SK-N-SH (cell line): ENCODE measurements at regions not wholly inside any gene's neighbourhood (a gene's known extent, or its start where the extent isn't known, plus 50 kb on each side); places are given as distances from the start of the nearest gene placed in this dataset.

Experiments used
- CTCF ChIA-PET: fragments of 300-600, 350-600 bp; formaldehyde crosslinking; extraction: SDS; loops from one replicate; lab custom pipeline; 2021; lab: Yijun Ruan, JAX
- POLR2A ChIA-PET: fragments of 350-600 bp; sonication (Branson Sonifier 250); formaldehyde crosslinking; extraction: SDS; loops from one replicate; lab custom pipeline; 2020; ENCODE audit warnings: antibody characterized with exemption, inconsistent platforms; lab: Yijun Ruan, JAX
- DNase-seq: peaks from one replicate; pipeline ENCODE4 v3.0.0; 2012
- H2AFZ ChIP-seq: fragments of 200-600 bp; sonication (generic); 2 replicates; pipeline ENCODE4 v1.8.1; 2016; ENCODE audit warnings: antibody characterized with exemption, mild to moderate bottlenecking, low read depth
- H3F3A ChIP-seq: fragments of 200-600 bp; sonication (generic); replicated peaks from 2 replicates; pipeline ENCODE3; 2016; ENCODE audit warnings: antibody characterized with exemption, mild to moderate bottlenecking; ENCODE audit not compliant: insufficient read depth
- H3K27ac ChIP-seq, 2 experiments: fragments of 200-500 bp in 1 of 2; fragments of 200-600 bp in 1 of 2; sonication (Bioruptor generic) in 1 of 2; sonication (generic), shearing (Covaris generic) in 1 of 2; 2 replicates each; pipeline versions ENCODE4 v1.5.1 to v1.6.1; 2014 to 2016; ENCODE audit warnings: low read depth in 2 of 2, inconsistent platforms in 1 of 2, low read length in 1 of 2, mild to moderate bottlenecking in 1 of 2, mixed read lengths in 1 of 2
- H3K27me3 ChIP-seq: fragments of 200-600 bp; sonication (generic), shearing (Covaris generic); 2 replicates; pipeline ENCODE4 v1.6.1; 2016; ENCODE audit warnings: mixed run types; ENCODE audit not compliant: insufficient read depth
- H3K36me3 ChIP-seq, 2 experiments: fragments of 200-500 bp in 1 of 2; fragments of 200-600 bp in 1 of 2; sonication (Bioruptor generic) in 1 of 2; sonication (generic) in 1 of 2; replicated peaks in 1 of 2; 2 replicates each; pipeline versions ENCODE3 to v1.5.1; 2014 to 2016; ENCODE audit warnings: low read length in 1 of 2, mild to moderate bottlenecking in 1 of 2; ENCODE audit not compliant: insufficient read depth in 2 of 2, control insufficient read depth in 1 of 2
- H3K4me1 ChIP-seq, 2 experiments: fragments of 200-500 bp in 1 of 2; fragments of 200-600 bp in 1 of 2; sonication (Bioruptor generic) in 1 of 2; sonication (generic), shearing (Covaris generic) in 1 of 2; 2 replicates each; pipeline versions ENCODE4 v1.5.1 to v1.6.1; 2014 to 2016; ENCODE audit warnings: low read depth in 1 of 2, low read length in 1 of 2, mixed run types in 1 of 2; ENCODE audit not compliant: insufficient read depth in 2 of 2, control insufficient read depth in 1 of 2
- H3K4me2 ChIP-seq: fragments of 200-600 bp; sonication (generic), shearing (Covaris generic); 2 replicates; pipeline ENCODE4 v1.6.1; 2017; ENCODE audit warnings: mixed run types
- H3K4me3 ChIP-seq, 2 experiments: fragments of 200-500 bp in 1 of 2; fragments of 200-600 bp in 1 of 2; sonication (Bioruptor generic) in 1 of 2; sonication (generic), shearing (Covaris generic) in 1 of 2; 2 replicates each; pipeline versions ENCODE4 v1.5.1 to v1.8.1; 2014 to 2016; ENCODE audit warnings: low read depth in 2 of 2, inconsistent platforms in 1 of 2, low read length in 1 of 2, mild to moderate bottlenecking in 1 of 2, mixed read lengths in 1 of 2, moderate library complexity in 1 of 2
- H3K79me2 ChIP-seq: fragments of 200-600 bp; sonication (generic); 2 replicates; pipeline ENCODE4 v1.8.1; 2017; ENCODE audit warnings: mild to moderate bottlenecking; ENCODE audit not compliant: insufficient read depth
- H3K9ac ChIP-seq: fragments of 200-600 bp; sonication (generic); 2 replicates; pipeline ENCODE4 v1.6.1; 2017; ENCODE audit warnings: mixed run types
- H3K9me2 ChIP-seq: fragments of 200-600 bp; sonication (generic); 2 replicates; pipeline ENCODE4 v1.6.1; 2017; ENCODE audit warnings: mixed run types
- H3K9me3 ChIP-seq: fragments of 200-600 bp; sonication (generic); 2 replicates; pipeline ENCODE4 v1.6.1; 2017; ENCODE audit warnings: mixed run types, mild to moderate bottlenecking, moderate library complexity
- H4K20me1 ChIP-seq: fragments of 200-600 bp; sonication (generic); 2 replicates; pipeline ENCODE4 v1.6.1; 2017; ENCODE audit warnings: mild to moderate bottlenecking, mixed run types; ENCODE audit not compliant: insufficient read depth
- CHD2 ChIP-seq: fragments of 150-350 bp; IDR thresholded peaks from 2 replicates; pipeline ENCODE4 v1.6.1; 2018; ENCODE audit warnings: low read length; ENCODE audit not compliant: partially characterized antibody
- CTCF ChIP-seq: fragments of 200-600 bp; sonication (generic); IDR thresholded peaks from 2 replicates; pipeline ENCODE4 v1.6.1; 2017; ENCODE audit warnings: antibody characterized with exemption, mild to moderate bottlenecking, moderate library complexity
- ELF1 ChIP-seq: IDR thresholded peaks from 2 replicates; pipeline ENCODE4 v1.4.0; 2012
- EP300 ChIP-seq, 2 experiments: IDR thresholded peaks; 2 replicates each; pipeline versions ENCODE4 v1.4.0 to v1.6.1; 2012; ENCODE audit warnings: borderline replicate concordance in 1 of 2, low read depth in 1 of 2, low read length in 1 of 2
- GATA2 ChIP-seq: sonication (generic); formaldehyde crosslinking; IDR thresholded peaks from 2 replicates; pipeline ENCODE4 v1.5.0; 2020; ENCODE audit warnings: mild to moderate bottlenecking, missing genetic modification reagents
- JUND ChIP-seq: IDR thresholded peaks from 2 replicates; pipeline ENCODE4 v1.4.0; 2012
- MAX ChIP-seq: IDR thresholded peaks from 2 replicates; pipeline ENCODE4 v1.4.0; 2012; ENCODE audit warnings: low read depth
- MXI1 ChIP-seq: IDR thresholded peaks from 2 replicates; pipeline ENCODE4 v1.6.1; 2012; ENCODE audit warnings: mild to moderate bottlenecking, low read depth, low read length, improper control_type of control experiment
- NFIC ChIP-seq: IDR thresholded peaks from 2 replicates; pipeline ENCODE4 v1.4.0; 2012; ENCODE audit warnings: borderline replicate concordance
- PBX3 ChIP-seq: IDR thresholded peaks from 2 replicates; pipeline ENCODE4; 2012
- RAD21 ChIP-seq: IDR thresholded peaks from 2 replicates; pipeline ENCODE4 v1.6.1; 2012; ENCODE audit warnings: mild to moderate bottlenecking, low read length
- REST ChIP-seq: IDR thresholded peaks from 2 replicates; pipeline ENCODE4 v1.6.1; 2012; ENCODE audit warnings: mild to moderate bottlenecking, low read depth, low read length, moderate library complexity
- RXRA ChIP-seq: IDR thresholded peaks from 2 replicates; pipeline ENCODE4 v1.4.0; 2012; ENCODE audit warnings: low read depth, mild to moderate bottlenecking, borderline replicate concordance
- SIN3A ChIP-seq: IDR thresholded peaks from 2 replicates; pipeline ENCODE4 v1.6.1; 2012; ENCODE audit warnings: low read depth, mild to moderate bottlenecking, low read length, moderate library complexity, borderline replicate concordance
- TAF1 ChIP-seq: IDR thresholded peaks from 2 replicates; pipeline ENCODE4 v1.6.1; 2012; ENCODE audit warnings: low read depth, mild to moderate bottlenecking, low read length, moderate library complexity, borderline replicate concordance
- TCF12 ChIP-seq: IDR thresholded peaks from 2 replicates; pipeline ENCODE4 v1.4.0; 2012
- YY1 ChIP-seq: IDR thresholded peaks from 2 replicates; pipeline ENCODE4 v1.4.0; 2012; ENCODE audit warnings: low read depth, mild to moderate bottlenecking
- WGBS: methylation state at CpG from one replicate; pipeline ENCODE4 v1.1.6; 2017; ENCODE audit warnings: low lambda C conversion rate; 5-methylcytosine and 5-hydroxymethylcytosine counted together
- TF ChIP-seq, protein P1 (sequence below): IDR thresholded peaks from 2 replicates; pipeline ENCODE4 v1.4.0; 2012; ENCODE audit warnings: low read depth, borderline replicate concordance
- TF ChIP-seq, protein P2 (sequence below): fragments of 150-350 bp; IDR thresholded peaks from 2 replicates; pipeline ENCODE4 v1.6.1; 2016; ENCODE audit warnings: mild to moderate bottlenecking, low read depth, low read length

- H3K36me3 ChIP-seq: no peaks in the 10 kb centered on the region
- no peak overlapping the region for H3K4me3 ChIP-seq
- H2AFZ ChIP-seq: no peak overlapping the region
- H3K27me3 ChIP-seq: no peaks in the 10 kb centered on the region
- no peak overlapping the region for H3K9ac ChIP-seq
- no peak overlapping the region for H3K4me2 ChIP-seq
- H3F3A ChIP-seq: no peaks in the 10 kb centered on the region
- H4K20me1 ChIP-seq: no peaks in the 10 kb centered on the region
- no peaks in the 10 kb centered on the region for H3K79me2 ChIP-seq
- H3K4me1 ChIP-seq: peaks cover 0 to 26% of the 10 kb centered on the region in 2 experiments; a peak in 2 of 4 replicates
- DNase-seq: no peak
- no peak overlapping the region for H3K27ac ChIP-seq
- no peaks in the 10 kb centered on the region for H3K9me3 ChIP-seq
- ChIA-PET CTCF (no interaction called here), POLR2A (no interaction called here)
- no peak for TF ChIP-seq JUND
- no peak for TF ChIP-seq REST
- TF ChIP-seq GATA2 (CRISPR knock-in tag): no peak
- no peak for TF ChIP-seq MXI1
- TF ChIP-seq, protein P1, sequence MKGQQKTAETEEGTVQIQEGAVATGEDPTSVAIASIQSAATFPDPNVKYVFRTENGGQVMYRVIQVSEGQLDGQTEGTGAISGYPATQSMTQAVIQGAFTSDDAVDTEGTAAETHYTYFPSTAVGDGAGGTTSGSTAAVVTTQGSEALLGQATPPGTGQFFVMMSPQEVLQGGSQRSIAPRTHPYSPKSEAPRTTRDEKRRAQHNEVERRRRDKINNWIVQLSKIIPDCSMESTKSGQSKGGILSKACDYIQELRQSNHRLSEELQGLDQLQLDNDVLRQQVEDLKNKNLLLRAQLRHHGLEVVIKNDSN: no peak
- TF ChIP-seq SIN3A: no peak
- TF ChIP-seq RAD21: no peak
- TF ChIP-seq RXRA: no peak
- no peak for TF ChIP-seq CHD2
- TF ChIP-seq, protein P2, sequence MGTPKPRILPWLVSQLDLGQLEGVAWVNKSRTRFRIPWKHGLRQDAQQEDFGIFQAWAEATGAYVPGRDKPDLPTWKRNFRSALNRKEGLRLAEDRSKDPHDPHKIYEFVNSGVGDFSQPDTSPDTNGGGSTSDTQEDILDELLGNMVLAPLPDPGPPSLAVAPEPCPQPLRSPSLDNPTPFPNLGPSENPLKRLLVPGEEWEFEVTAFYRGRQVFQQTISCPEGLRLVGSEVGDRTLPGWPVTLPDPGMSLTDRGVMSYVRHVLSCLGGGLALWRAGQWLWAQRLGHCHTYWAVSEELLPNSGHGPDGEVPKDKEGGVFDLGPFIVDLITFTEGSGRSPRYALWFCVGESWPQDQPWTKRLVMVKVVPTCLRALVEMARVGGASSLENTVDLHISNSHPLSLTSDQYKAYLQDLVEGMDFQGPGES: no peak
- no peak for TF ChIP-seq CTCF
- TF ChIP-seq NFIC: no peak
- no peak for TF ChIP-seq PBX3
- TF ChIP-seq ELF1: no peak
- no peak for TF ChIP-seq TCF12
- TF ChIP-seq EP300 (IDR thresholded peaks at IDR 0.05; ENCODE audit: borderline replicate concordance in 1 of 2, low read depth in 1 of 2, low read length in 1 of 2): no peak
- TF ChIP-seq TAF1: no peak
- TF ChIP-seq MAX: no peak
- TF ChIP-seq YY1: no peak
- H3K9me2 ChIP-seq: no peaks in the 10 kb centered on the region
- WGBS: 77% methylated on average over 4 of the region's 4 CpGs
Observed at GRCh38 chr14:95006479-95006878, 150.8 kb downstream of the DICER1 start.
